ENCODE measurements at regions not wholly inside any gene's neighbourhood (a gene's known extent, or its start where the extent isn't known, plus 50 kb on each side); places are given as distances from the start of the nearest gene placed in this dataset.

DNA sequence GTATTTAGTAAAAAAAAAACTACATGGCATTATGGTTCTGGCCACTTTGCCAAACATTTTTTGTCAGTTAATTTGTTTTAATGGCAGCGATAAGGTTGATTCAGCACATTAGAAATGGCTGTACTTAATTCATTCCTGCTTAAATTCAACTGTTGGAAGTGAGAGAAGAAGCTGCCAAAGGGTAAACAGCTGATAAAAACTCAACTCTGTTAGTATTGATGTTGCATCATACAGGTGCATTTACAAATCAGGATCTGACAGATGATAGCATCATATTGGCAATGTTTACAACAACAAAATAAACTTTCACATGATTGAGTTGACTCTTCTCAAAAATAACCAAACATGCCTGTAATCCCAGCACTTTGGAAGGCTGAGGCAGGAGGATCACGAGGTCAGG, 444.3 kb downstream of the IPMK start:
- H3K4me3 ChIP-seq (ENCODE audit: low read depth, low read length) = no peak overlapping the region
- DNase-seq (ENCODE audit: low read depth) = no peak

DNA sequence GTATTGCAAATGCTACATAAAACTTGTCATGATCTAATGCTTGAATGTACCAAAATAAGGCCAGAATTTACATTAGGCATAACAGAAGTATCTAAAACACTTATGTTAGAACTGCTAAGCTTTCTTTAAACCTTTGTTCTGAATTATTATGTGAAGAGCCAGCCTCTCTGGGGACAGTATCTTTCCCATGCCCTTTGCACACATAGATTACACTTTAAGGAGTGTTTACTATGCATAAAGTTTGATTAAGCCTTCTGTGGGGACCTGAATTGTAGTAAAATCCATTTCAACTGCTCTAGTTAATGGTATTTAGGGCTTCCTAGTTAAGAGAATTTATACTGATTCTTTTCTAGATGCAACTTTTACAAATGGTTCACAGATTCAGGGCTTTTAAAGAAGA, 444.7 kb downstream of the IPMK start:
- DNase-seq (ENCODE audit: low read depth) = no peak
- no peak overlapping the region for H3K4me3 ChIP-seq (ENCODE audit: low read depth, low read length)

DNA sequence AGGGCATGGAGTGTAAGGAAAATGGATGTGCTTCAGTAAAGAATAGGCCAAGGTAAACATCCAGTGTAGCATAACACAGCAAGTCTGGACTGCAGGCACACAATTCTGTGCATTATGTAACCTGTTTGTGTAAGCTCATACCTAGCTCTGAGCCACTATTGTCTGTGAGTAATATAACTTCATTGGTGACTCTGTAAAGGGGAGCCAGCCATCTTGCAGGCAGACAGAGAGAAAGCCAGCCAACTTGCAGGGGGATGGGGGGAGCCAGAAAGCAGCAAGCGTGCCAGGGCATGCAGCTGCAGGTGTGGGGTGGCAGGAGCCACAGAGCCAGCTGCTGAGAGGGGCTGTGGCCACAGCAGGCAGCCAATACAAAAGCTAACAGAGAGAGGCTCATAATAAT, 449.2 kb downstream of the IPMK start:
- no peak for DNase-seq (ENCODE audit: low read depth)
- H3K4me3 ChIP-seq (ENCODE audit: low read depth, low read length) = no peak overlapping the region

DNA sequence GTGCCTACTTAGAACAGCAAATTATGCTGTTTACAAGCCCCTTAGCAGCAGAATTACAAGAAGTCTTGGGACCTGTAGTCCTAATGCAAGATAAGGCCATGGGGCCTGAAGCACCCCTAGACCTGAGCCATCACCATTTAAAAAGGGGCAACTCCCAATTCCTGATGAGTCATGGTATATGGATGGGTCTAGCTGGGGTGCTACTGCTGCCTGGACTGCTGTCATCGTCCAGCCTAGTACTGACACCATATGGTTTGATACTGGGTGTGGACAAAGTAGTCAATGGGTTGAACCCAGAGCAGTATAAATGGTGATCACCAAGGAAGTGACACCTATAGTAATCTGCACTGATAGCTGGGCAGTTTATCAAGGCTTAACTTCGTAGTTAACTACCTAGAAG, 450.0 kb downstream of the IPMK start:
- no peak for DNase-seq (ENCODE audit: low read depth)

DNA sequence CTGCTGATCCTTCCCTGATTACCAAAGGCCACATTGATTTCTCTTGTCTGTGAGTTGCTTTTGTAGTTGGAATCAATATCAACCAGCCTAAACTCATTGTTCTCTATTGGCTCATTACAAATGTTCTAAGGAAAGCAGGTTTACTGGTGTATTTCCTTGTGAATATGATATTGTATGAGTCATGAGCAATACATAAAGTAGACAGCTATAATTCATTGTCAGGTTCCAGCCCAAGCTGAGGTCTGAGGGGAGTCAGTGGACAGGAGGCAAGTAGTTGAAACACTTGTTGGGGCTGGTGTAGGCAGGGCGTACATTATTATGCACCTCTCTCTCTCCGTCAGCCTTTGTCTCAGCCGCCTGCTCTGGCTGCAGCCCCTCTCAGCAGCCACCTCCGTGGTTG, 451.7 kb downstream of the IPMK start:
- H3K4me3 ChIP-seq (ENCODE audit: low read depth, low read length) = no peak overlapping the region

More for the DNA sequence above, 450.0 kb downstream of the IPMK start:
- no peak overlapping the region for H3K4me3 ChIP-seq (ENCODE audit: low read depth, low read length)

DNA sequence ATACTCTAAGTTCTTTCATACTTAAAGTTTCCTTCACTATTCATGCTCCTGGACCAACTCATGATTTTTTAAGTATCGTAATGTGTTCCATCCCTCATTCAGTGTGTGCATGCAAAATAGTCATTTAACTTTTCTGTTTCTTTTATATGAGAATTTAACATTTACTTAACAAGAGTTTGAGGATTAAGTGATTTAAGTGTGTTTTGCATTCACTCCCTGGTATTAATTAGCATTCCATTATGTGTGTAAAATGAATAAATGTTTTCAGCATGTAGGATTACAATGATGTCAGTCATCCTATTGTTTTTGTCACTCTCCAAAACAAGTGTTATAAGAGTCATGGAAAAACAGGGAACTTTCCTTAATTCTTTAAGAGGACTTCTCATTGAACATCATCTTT, 457.7 kb downstream of the IPMK start:
- H3K4me3 ChIP-seq (ENCODE audit: low read depth, low read length) = no peak overlapping the region

More for the DNA sequence above, 451.7 kb downstream of the IPMK start:
- no peak for DNase-seq (ENCODE audit: low read depth)

DNA sequence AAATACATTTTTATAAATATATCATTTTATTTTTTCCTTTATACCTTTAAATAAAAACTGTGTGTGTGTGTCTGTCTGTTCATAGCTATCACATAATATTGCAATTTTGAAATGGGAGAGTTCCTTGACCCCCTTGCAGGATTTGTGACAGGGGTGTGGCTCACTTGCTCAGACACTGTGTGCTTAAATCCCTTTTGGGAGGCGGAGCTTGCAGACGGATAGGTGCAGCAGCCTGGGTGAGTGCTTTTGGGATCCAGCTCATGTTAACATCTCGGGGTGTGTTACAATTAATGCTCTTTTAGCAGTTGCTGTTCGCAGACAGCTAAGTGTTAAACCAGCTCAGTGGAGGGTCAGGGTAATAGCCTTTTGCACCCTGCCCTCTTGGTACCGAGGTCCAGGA, 459.8 kb downstream of the IPMK start:
- no peak for DNase-seq (ENCODE audit: low read depth)

More for the DNA sequence above, 457.7 kb downstream of the IPMK start:
- no peak for DNase-seq (ENCODE audit: low read depth)

DNA sequence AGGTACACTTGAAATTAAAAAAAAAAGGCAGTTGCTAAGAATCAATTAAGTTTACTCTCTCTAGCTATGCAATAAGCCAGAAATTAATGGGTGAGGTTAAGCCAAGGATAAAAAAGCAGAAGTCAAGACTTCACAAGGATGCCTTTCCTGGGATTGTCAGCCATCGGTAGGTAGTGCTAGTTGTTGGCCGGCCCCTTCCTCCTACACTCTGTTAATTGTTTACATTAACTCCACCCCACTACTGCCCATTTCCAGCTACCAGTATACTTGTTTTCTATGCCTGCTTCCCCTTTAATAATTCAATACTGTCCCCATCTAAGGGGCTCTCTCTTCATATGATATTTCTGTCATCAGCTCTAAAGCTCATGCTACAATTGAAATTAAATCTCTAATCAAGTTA, 461.0 kb downstream of the IPMK start:
- DNase-seq (ENCODE audit: low read depth) = no peak
- no peak overlapping the region for H3K4me3 ChIP-seq (ENCODE audit: low read depth, low read length)

More for the DNA sequence above, 459.8 kb downstream of the IPMK start:
- H3K4me3 ChIP-seq (ENCODE audit: low read depth, low read length) = no peak overlapping the region

DNA sequence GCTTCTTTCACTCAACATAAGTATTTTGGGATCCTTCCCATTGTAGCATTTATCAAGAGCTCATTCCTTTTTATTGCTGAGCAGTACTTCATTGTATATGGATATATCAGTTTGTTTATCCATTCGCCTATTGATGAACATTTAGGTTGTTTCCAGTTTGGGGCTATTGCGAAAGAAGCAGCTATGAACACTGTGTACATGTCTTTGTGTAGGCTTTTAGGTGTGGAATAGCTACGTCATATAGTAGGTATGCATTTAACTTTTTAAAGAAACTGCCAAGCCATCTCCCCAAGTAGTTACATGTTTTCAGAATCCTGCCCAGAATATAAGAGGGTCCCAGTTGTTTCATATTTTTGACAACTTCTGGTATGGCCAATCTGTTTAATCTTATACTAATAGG, 468.1 kb downstream of the IPMK start:
- DNase-seq (ENCODE audit: low read depth) = no peak
- H3K4me3 ChIP-seq (ENCODE audit: low read depth, low read length) = no peak overlapping the region

DNA sequence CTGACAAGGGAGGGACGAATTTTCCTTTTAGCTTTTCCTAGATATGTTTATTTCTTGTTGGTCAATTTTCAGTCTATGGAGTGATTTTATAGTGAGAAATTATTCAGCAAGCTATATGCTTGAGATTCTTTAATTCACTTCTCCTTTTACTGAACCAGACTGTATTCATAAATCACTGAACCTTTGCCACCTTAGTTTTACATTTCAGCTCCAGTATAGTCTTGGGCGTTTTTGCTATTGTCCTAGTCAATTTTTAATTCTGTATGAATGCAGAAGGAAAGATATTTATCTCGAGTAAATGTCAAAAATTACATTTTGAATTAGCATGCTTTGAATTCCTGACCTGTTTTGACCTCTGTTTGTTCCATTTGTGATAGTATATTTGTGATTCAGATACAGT, 468.9 kb downstream of the IPMK start:
- no peak overlapping the region for H3K4me3 ChIP-seq (ENCODE audit: low read depth, low read length)
- no peak for DNase-seq (ENCODE audit: low read depth)

DNA sequence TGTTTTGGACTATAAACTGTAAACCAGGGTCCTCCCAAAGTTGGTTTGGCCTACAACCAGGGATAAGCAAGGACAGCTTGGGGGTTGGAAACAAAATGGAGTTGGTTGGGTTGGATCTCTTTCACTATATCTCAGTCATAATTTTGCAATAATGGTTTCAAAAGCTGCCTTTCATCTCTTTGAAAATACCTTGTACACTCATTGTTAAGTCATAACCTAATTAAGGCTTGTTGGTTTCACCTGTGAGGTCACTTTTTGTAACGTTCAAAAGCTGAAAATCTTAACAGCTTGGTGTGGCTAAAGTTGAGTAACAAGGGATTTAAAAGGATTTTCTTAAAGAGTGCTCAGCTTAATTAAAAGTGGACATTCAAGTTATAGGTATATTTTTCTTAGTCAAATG, 476.1 kb downstream of the IPMK start:
- DNase-seq (ENCODE audit: low read depth) = no peak
- H3K4me3 ChIP-seq (ENCODE audit: low read depth, low read length) = no peak overlapping the region

DNA sequence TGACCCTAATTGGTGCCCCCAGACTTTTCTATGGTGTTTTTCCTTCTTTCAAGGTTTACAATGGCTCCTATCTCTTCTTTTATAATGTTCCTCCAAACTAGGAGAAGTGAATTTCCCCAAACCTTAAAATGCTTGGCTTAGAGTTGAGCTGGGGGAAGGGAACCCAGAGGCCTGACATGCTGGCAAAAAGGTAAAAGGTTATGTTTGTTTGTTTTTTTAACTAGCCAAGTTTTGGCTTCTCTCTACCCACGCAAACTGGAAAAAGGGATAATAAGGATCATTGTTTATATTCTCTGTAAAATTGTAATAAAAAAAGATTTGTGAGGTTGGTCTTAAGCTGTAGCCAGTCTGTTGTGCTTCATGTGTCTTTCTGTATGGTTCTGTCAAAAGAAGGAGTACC, 477.0 kb downstream of the IPMK start:
- no peak for DNase-seq (ENCODE audit: low read depth)
- no peak overlapping the region for H3K4me3 ChIP-seq (ENCODE audit: low read depth, low read length)

DNA sequence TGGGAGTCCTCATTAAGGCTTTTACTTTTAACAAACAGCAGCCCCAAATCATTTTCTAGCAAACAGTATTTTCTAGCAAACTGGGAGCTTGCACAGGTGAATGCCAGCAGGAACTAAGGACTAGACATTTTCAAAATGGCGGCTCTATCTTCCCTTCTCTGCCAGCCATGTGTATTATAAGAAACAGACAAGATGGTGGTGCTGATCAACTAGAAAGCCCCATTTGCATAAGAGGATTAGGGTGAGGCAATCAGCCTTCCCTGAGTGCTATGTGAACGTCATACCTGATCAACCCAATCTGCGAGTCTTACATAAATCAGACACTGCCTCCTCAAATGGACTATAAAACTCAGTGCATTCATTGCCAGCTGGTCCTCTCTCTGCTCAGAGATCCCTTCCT, 479.6 kb downstream of the IPMK start:
- no peak overlapping the region for H3K4me3 ChIP-seq (ENCODE audit: low read depth, low read length)
- DNase-seq (ENCODE audit: low read depth) = no peak

DNA sequence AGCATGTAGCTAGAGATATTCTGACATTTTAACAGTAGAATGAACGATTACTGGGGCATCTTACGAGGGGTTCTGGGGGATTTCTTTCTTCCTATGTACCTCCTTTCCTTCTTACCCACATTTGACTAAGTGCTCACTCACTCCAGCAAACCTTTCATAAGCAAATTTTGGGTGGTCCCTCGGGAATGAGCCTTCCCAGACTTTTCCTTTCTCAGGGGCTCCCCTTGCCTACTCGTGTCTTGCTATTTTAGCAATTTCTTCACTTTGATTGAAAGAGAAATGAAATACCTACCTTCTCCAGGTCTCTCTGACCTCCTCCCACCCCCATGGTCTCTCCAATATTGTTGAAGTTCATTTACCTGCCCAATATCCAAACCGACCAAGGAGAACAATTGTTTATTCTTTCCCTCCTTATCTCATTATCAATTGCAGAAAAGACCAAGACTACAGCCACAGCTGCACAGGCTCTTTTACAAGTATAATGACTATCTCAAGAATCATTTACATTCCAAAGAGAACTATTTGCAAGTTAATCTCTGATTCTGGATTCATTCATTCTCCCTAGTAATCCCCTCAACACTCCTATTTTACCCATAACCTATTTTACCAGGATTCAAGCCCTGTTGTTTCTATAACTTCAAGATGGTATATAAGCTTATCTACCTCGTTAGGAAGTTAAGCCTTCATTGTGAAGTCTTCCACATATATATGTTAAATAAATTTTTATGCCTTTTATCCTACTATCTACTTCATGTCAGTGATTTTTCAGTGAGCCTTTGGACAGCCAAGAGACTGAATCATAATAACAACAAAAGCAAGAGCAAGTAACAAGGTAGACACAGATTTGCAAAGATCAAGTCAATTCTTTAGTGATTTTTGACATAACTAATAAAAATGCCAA, 480.6 kb downstream of the IPMK start:
- no peak overlapping the region for H3K4me3 ChIP-seq (ENCODE audit: low read depth, low read length)
- no peak for DNase-seq (ENCODE audit: low read depth)

DNA sequence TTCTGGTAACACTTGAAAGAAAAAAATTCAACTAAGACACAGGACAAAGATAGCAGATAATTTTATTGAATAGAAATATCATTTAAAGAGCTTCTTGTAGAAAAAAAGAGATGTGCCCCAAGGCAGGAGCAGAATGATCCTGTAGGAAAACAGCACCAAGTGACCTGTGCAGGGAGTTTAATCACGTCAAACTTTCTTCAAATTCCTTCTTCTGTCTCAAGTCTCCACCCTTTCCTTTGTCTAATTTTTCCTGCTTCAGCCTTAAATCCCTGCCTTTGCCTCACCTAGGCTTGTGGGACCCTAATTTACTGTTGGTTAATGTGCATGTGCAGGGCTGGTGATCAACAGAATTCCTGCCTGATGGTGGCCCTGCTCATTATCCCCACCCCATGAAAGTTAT, 481.4 kb downstream of the IPMK start:
- DNase-seq (ENCODE audit: low read depth) = no peak
- H3K4me3 ChIP-seq (ENCODE audit: low read depth, low read length) = no peak overlapping the region

DNA sequence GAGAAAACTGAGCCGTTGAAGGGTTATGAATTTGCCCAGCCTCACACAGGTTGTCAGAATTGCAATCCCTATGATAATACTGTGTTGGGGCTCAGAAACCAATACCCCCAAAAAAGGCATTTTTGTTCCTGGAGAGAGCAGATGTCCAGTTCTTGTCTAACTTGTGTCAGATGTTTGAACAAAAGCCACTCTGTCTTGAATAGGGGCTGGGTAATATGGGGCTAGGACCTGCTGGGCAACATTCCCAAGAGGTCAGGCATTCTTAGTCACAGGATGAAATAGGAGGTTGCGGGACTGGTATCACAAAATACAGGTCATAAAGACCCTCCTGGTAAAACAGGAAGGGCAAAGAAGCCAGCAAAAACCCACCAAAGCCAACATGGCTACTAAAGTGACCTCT, 482.1 kb downstream of the IPMK start:
- H3K4me3 ChIP-seq (ENCODE audit: low read depth, low read length) = no peak overlapping the region
- DNase-seq (ENCODE audit: low read depth) = no peak

DNA sequence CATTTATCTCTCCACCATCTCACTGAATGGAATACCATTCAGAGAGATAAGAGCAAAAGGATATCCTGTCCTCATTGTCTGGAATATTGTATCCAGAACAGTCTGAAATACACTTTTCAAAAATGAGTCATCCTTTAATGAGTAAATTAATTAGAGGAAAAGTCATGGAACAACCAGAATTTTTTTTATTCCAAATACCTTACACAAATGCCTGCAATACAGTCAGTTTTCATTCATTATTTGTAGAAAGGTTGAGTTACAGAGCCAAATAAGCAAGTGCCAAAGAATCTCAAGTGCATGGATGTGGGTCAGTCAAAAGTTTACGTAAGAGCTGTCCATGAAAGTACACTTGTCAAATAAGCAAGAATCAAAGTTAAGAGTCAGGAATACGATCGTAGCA, 482.6 kb downstream of the IPMK start:
- no peak overlapping the region for H3K4me3 ChIP-seq (ENCODE audit: low read depth, low read length)
- DNase-seq (ENCODE audit: low read depth) = no peak

DNA sequence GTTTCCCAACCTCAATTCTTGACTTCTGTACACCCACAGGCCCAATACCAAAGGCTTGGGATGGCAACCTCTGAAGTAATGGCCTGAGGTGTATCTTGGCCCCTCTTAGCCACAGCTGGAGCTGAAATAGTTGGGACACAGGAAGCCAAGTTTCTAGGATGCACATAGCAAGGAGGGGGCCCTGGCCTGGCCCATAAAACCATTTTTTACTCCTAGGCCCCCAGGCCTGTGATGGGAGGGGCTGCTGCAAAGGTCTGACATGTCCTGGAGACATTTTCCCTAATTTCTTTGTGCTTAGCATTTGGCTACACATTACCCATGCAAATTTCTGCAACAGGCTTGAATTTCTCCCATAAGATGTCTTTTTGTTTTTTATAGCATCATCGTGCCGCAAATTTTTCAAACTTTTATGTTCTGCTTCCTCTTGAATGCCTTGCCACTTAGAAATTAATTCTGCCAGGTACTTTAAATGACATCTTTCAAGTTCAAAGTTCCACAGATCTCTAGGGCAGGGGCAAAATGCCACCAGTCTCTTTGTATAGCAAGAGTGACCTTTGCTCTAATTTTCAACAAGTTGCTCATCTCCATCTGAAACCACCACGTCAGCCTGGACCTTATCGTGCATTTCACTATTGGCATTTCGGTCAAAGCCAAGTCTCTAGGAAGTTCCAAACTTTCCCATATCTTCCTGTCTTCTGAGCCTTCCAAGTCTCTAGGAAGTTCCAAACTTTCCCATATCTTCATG, 490.8 kb downstream of the IPMK start:
- no peak for DNase-seq (ENCODE audit: low read depth)
- no peak overlapping the region for H3K4me3 ChIP-seq (ENCODE audit: low read depth, low read length)

DNA sequence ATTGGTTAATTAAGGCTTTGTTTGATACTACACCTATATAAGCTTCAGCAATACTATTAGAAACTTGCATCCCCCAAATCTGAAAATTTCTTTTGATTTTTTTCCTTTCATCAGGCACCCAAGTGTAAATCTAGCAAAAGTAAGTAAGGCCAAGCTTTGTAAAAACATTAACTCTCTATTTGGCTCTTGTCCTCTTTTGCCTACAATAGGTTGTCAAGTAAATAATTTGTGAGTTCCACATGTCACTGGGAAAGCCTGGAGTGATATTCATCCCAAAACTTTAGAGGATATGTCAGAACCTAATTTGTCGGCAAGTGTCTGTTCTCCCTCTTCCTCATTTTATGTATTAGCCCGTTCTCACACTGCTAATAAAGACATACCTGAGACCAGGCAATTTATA, 492.4 kb downstream of the IPMK start:
- DNase-seq (ENCODE audit: low read depth) = no peak
- H3K4me3 ChIP-seq (ENCODE audit: low read depth, low read length) = no peak overlapping the region

DNA sequence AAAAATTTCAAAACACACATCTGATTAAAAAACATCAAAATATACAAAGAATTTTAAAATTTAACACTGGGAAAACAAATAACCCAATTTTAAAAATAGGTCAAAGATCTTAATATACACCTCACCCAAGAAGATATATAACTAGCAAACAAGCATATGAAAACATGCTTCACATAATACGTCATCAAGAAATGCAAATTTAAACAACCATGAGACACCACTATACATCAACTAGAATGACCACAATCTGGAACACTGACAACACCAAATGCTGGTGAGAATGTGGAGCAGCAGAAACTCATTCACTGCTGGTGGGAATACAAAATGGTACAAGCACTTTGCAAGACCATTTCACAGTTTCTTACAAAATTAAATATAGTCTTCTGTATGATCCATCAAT, 498.4 kb downstream of the IPMK start:
- DNase-seq (ENCODE audit: low read depth) = no peak
- H3K4me3 ChIP-seq (ENCODE audit: low read depth, low read length) = no peak overlapping the region

DNA sequence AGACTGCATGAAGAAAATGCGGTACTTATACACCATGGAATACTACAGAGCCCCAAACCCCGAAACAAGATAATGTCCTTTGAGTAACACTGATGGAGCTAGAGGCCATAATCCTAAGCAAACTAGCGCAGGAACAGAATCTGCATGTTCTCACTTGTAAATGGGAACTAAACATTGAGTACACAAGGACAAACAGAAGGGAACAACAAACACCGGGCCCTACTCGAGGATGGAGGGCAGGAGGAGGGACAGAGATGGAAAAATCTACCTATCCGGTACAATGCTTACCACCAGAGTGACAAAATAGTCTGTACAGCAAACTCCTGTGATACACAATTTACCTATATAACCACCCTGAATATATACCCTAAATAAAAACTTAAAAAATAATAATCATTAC, 507.9 kb downstream of the IPMK start:
- no peak overlapping the region for H3K4me3 ChIP-seq (ENCODE audit: low read depth, low read length)
- DNase-seq (ENCODE audit: low read depth) = no peak

Measured in skeletal muscle cell (primary cell).